ENCODE measurements at regions not wholly inside any gene's neighbourhood (a gene's known extent, or its start where the extent isn't known, plus 50 kb on each side); places are given as distances from the start of the nearest gene placed in this dataset.

GRCh38 chr4:18675586-18676525 lies 654.3 kb upstream of the LCORL start:
- H3F3A ChIP-seq (ENCODE audit: insufficient read depth, low read depth): no peaks in the 10 kb centered on the region
- H3K4me2 ChIP-seq: no peak overlapping the region
- H2AFZ ChIP-seq: no peak overlapping the region
- H3K9me3 ChIP-seq (ENCODE audit: insufficient read depth, low read depth): no peaks in the 10 kb centered on the region
- no peaks in the 10 kb centered on the region for H3K27me3 ChIP-seq (ENCODE audit: insufficient read depth, low read depth)
- ChIA-PET POLR2A (ENCODE audit: unreplicated experiment) (no interaction called here), CTCF (no interaction called here)
- BruUV-seq (replicated peaks): no TSS peak
- no peaks in the 10 kb centered on the region for H3K9me2 ChIP-seq (ENCODE audit: insufficient read depth)
- TF ChIP-seq EZH2 (IDR thresholded peaks at IDR 0.05; ENCODE audit: low read depth): no peak
- TF ChIP-seq, protein P1, sequence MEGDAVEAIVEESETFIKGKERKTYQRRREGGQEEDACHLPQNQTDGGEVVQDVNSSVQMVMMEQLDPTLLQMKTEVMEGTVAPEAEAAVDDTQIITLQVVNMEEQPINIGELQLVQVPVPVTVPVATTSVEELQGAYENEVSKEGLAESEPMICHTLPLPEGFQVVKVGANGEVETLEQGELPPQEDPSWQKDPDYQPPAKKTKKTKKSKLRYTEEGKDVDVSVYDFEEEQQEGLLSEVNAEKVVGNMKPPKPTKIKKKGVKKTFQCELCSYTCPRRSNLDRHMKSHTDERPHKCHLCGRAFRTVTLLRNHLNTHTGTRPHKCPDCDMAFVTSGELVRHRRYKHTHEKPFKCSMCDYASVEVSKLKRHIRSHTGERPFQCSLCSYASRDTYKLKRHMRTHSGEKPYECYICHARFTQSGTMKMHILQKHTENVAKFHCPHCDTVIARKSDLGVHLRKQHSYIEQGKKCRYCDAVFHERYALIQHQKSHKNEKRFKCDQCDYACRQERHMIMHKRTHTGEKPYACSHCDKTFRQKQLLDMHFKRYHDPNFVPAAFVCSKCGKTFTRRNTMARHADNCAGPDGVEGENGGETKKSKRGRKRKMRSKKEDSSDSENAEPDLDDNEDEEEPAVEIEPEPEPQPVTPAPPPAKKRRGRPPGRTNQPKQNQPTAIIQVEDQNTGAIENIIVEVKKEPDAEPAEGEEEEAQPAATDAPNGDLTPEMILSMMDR (conservative IDR thresholded peaks at IDR 0.05): no peak
- H3K4me3 ChIP-seq: no peak overlapping the region
- H3K79me2 ChIP-seq (ENCODE audit: low read depth): no peaks in the 10 kb centered on the region
- DNase-seq: no peak
- intact Hi-C loops (cut with micrococcal nuclease; ENCODE audit: unreplicated experiment): no loop called here
- no peaks in the 10 kb centered on the region for H3K4me1 ChIP-seq (replicated peaks; ENCODE audit: insufficient read depth)
- no peaks in the 10 kb centered on the region for H4K20me1 ChIP-seq (ENCODE audit: insufficient read depth)
- H3K27ac ChIP-seq: no peak overlapping the region
- no peaks in the 10 kb centered on the region for H3K36me3 ChIP-seq (ENCODE audit: low read depth)

GRCh38 chr4:18670034-18670433 lies 648.5 kb upstream of the LCORL start:
- POLR2A ChIA-PET (ENCODE audit: unreplicated experiment): no interaction called here
- Histone ChIP-seq H2AFZ (no peak overlapping the region), H3K4me1 (replicated peaks; ENCODE audit: insufficient read depth) (no peaks in the 10 kb centered on the region), H3K36me3 (ENCODE audit: low read depth) (no peaks in the 10 kb centered on the region), H4K20me1 (ENCODE audit: insufficient read depth) (no peaks in the 10 kb centered on the region), H3F3A (ENCODE audit: insufficient read depth, low read depth) (no peaks in the 10 kb centered on the region), H3K4me3 (no peak overlapping the region), H3K9me3 (ENCODE audit: insufficient read depth, low read depth) (no peaks in the 10 kb centered on the region), H3K79me2 (ENCODE audit: low read depth) (no peaks in the 10 kb centered on the region), H3K9me2 (ENCODE audit: insufficient read depth) (no peaks in the 10 kb centered on the region), H3K4me2 (no peak overlapping the region), H3K27ac (no peak overlapping the region), H3K27me3 (ENCODE audit: insufficient read depth, low read depth) (no peaks in the 10 kb centered on the region)
- CTCF ChIA-PET: no interaction called here
- no peak for TF ChIP-seq EZH2 (IDR thresholded peaks at IDR 0.05; ENCODE audit: low read depth)
- TF ChIP-seq, protein P1 (conservative IDR thresholded peaks at IDR 0.05): no peak
- intact Hi-C loops (cut with micrococcal nuclease; ENCODE audit: unreplicated experiment): no loop called here
- no peak for DNase-seq
- BruUV-seq (replicated peaks): no TSS peak

- H4K20me1 ChIP-seq (ENCODE audit: insufficient read depth): no peaks in the 10 kb centered on the region
- TF ChIP-seq, protein P1 (conservative IDR thresholded peaks at IDR 0.05): no peak
- TF ChIP-seq EZH2 (IDR thresholded peaks at IDR 0.05; ENCODE audit: low read depth): no peak
- no TSS peak for BruUV-seq (replicated peaks)
Observed at GRCh38 chr4:18669390-18669789, 647.8 kb upstream of the LCORL start.

More at GRCh38 chr4:18669390-18669789, 647.8 kb upstream of the LCORL start:
- no peak overlapping the region for H2AFZ ChIP-seq
- no peak overlapping the region for H3K4me2 ChIP-seq
- no peaks in the 10 kb centered on the region for H3K4me1 ChIP-seq (replicated peaks; ENCODE audit: insufficient read depth)
- DNase-seq: no peak
- H3K79me2 ChIP-seq (ENCODE audit: low read depth): no peaks in the 10 kb centered on the region
- H3K9me3 ChIP-seq (ENCODE audit: insufficient read depth, low read depth): no peaks in the 10 kb centered on the region
- H3K4me3 ChIP-seq: no peak overlapping the region
- no peaks in the 10 kb centered on the region for H3K36me3 ChIP-seq (ENCODE audit: low read depth)
- no peaks in the 10 kb centered on the region for H3K9me2 ChIP-seq (ENCODE audit: insufficient read depth)
- intact Hi-C loops (cut with micrococcal nuclease; ENCODE audit: unreplicated experiment): no loop called here
- no peaks in the 10 kb centered on the region for H3K27me3 ChIP-seq (ENCODE audit: insufficient read depth, low read depth)
- POLR2A ChIA-PET (ENCODE audit: unreplicated experiment): no interaction called here
- no peaks in the 10 kb centered on the region for H3F3A ChIP-seq (ENCODE audit: insufficient read depth, low read depth)
- CTCF ChIA-PET: no interaction called here
- H3K27ac ChIP-seq: no peak overlapping the region

Data from PC-9 (cell line).